ENCODE measurements at regions not wholly inside any gene's neighbourhood (a gene's known extent, or its start where the extent isn't known, plus 50 kb on each side); places are given as distances from the start of the nearest gene placed in this dataset.
A peak's percentile ranks its signal among the peaks of the same experiment; 100 is the strongest.

DNA sequence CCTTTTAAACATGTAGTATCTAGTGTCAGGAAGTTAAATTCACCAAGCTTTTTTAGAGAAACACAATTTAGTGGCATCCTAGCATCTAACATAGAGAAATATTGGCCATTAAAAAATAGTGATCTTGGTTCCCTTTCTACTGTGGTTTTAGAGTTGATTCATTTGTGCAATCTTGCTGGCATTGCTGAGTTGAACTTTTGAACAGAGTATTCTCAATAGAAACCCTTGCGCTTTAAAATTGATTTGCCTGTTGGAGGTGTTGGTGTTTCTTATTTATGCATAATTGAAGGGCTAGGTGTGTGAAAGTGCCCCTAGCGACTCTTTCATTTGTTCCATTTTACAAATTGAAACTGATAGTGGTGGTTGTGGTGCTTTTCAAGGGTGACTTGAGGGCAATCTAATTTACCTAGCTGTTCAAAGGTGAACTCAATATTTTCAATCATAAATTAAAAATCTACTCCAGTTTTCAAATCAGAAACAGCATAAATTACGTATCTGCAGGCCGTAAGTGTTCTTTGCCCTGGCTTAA is 73.0 kb upstream of the MPDZ start:
- no peaks in the 10 kb centered on the region for H3K27me3 ChIP-seq
- peaks cover 0 to 1% (median under 1%) of the 10 kb centered on the region in 4 donors for H3K4me1 ChIP-seq
- no peaks in the 10 kb centered on the region for H3K36me3 ChIP-seq
- no peak for DNase-seq (ENCODE audit: extremely low spot score)
- H3K4me3 ChIP-seq = no peak overlapping the region
- no peaks in the 10 kb centered on the region for H3K9me3 ChIP-seq
- 69% methylated on average over 4 of the region's 4 CpGs for WGBS
- no peak overlapping the region for H3K27ac ChIP-seq (replicated peaks in 1 of 4)
- intact Hi-C loops (cut with DNase I) = loop anchor here (5.0 kb wide), 3 partner anchors 75 to 1080 kb away; no protein-coding TSS in a partner anchor
- TF ChIP-seq POLR2A (IDR thresholded peaks at IDR 0.05; ENCODE audit: low read depth) (no peak), POLR2AphosphoS5 (IDR thresholded peaks at IDR 0.05) (no peak)
- TF ChIP-seq, protein P1, sequence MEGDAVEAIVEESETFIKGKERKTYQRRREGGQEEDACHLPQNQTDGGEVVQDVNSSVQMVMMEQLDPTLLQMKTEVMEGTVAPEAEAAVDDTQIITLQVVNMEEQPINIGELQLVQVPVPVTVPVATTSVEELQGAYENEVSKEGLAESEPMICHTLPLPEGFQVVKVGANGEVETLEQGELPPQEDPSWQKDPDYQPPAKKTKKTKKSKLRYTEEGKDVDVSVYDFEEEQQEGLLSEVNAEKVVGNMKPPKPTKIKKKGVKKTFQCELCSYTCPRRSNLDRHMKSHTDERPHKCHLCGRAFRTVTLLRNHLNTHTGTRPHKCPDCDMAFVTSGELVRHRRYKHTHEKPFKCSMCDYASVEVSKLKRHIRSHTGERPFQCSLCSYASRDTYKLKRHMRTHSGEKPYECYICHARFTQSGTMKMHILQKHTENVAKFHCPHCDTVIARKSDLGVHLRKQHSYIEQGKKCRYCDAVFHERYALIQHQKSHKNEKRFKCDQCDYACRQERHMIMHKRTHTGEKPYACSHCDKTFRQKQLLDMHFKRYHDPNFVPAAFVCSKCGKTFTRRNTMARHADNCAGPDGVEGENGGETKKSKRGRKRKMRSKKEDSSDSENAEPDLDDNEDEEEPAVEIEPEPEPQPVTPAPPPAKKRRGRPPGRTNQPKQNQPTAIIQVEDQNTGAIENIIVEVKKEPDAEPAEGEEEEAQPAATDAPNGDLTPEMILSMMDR (IDR thresholded peaks at IDR 0.05) = no peak

GRCh38 chr9:13351778-13352386 is 72.4 kb upstream of the MPDZ start:
- H3K4me3 ChIP-seq = no peak overlapping the region
- no peaks in the 10 kb centered on the region for H3K4me1 ChIP-seq
- 8% methylated on average over 3 of the region's 3 CpGs for WGBS
- H3K9me3 ChIP-seq = no peaks in the 10 kb centered on the region
- H3K36me3 ChIP-seq = no peaks in the 10 kb centered on the region
- intact Hi-C loops (cut with DNase I) = loop anchor here (5.0 kb wide), 3 partner anchors 75 to 1080 kb away; no protein-coding TSS in a partner anchor
- no peak for DNase-seq (ENCODE audit: extremely low spot score)
- TF ChIP-seq POLR2AphosphoS5 (IDR thresholded peaks at IDR 0.05) (no peak), POLR2A (IDR thresholded peaks at IDR 0.05; ENCODE audit: low read depth) (no peak), EP300 (IDR thresholded peaks at IDR 0.05) (no peak)
- TF ChIP-seq, protein P1 (IDR thresholded peaks at IDR 0.05) = peak; percentile 57 to 71 (median 67)
- H3K27ac ChIP-seq (replicated peaks in 1 of 4) = no peak overlapping the region
- H3K27me3 ChIP-seq = no peaks in the 10 kb centered on the region

DNA sequence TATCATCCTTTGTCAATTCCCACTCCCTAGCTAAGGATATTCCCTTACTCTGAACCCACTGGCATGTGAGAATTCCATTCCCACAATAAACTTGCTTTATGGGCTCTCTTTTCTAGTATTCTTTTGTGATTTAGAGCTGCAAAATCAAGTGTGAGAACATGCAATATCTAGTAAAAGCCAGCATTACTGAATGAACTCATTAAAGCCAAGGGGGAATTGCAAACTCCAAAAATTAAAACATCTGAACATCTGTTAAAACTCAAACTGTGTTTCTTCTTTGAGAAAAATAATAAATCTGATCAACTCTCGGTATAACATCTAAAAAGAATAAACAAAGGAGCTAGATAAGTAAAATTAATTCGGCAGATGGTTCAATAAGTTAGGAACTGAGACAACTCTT is 53.1 kb upstream of the MPDZ start:
- Histone ChIP-seq H3K27me3 (no peaks in the 10 kb centered on the region), H3K36me3 (no peaks in the 10 kb centered on the region), H3K4me1 (no peaks in the 10 kb centered on the region), H3K4me3 (no peak overlapping the region), H3K9me3 (no peaks in the 10 kb centered on the region), H3K27ac (replicated peaks in 1 of 4) (no peak overlapping the region)
- WGBS = 68% methylated on average over 2 of the region's 2 CpGs
- intact Hi-C loops (cut with DNase I) = no loop called here
- no peak for TF ChIP-seq EP300 (IDR thresholded peaks at IDR 0.05)
- TF ChIP-seq POLR2AphosphoS5 (IDR thresholded peaks at IDR 0.05) = no peak
- TF ChIP-seq POLR2A (IDR thresholded peaks at IDR 0.05; ENCODE audit: low read depth) = no peak
- TF ChIP-seq, protein P1 (IDR thresholded peaks at IDR 0.05) = no peak
- no peak for DNase-seq (ENCODE audit: extremely low spot score)

GRCh38 chr9:13331320-13331719 is 51.8 kb upstream of the MPDZ start:
- TF ChIP-seq, protein P1 (IDR thresholded peaks at IDR 0.05) = no peak
- TF ChIP-seq POLR2A (IDR thresholded peaks at IDR 0.05; ENCODE audit: low read depth) (no peak), EP300 (IDR thresholded peaks at IDR 0.05) (no peak), POLR2AphosphoS5 (IDR thresholded peaks at IDR 0.05) (no peak)
- Histone ChIP-seq H3K4me3 (no peak overlapping the region), H3K36me3 (no peaks in the 10 kb centered on the region), H3K4me1 (no peaks in the 10 kb centered on the region), H3K27me3 (no peaks in the 10 kb centered on the region), H3K27ac (replicated peaks in 1 of 4) (no peak overlapping the region), H3K9me3 (no peaks in the 10 kb centered on the region)
- no peak for DNase-seq (ENCODE audit: extremely low spot score)
- WGBS = 92% methylated on average over 3 of the region's 3 CpGs
- intact Hi-C loops (cut with DNase I) = no loop called here

Data from esophagus muscularis mucosa (tissue), 4 donors.